Ovary (tissue), 7 donors: ENCODE measurements at regions not wholly inside any gene's neighbourhood (a gene's known extent, or its start where the extent isn't known, plus 50 kb on each side); places are given as distances from the start of the nearest gene placed in this dataset.

Experiments used
- DNase-seq, 5 donors: peaks; one replicate each; pipeline ENCODE4 v3.0.0-alpha.2; 2019 to 2020
- H3K27ac ChIP-seq, 2 donors: fragments of 200-600 bp; one replicate each; pipeline versions ENCODE4 v1.5.1 to v1.8.0; 2019 to 2022
- H3K27me3 ChIP-seq: fragments of 200-600 bp; one replicate; pipeline ENCODE4 v1.8.0; 2022
- H3K36me3 ChIP-seq: fragments of 200-600 bp; sonication (generic); one replicate; pipeline ENCODE4 v1.5.1; 2019
- H3K4me1 ChIP-seq: one replicate; pipeline ENCODE4 v1.8.1; 2013; ENCODE audit warnings: mild to moderate bottlenecking, moderate library complexity; ENCODE audit not compliant: insufficient read depth
- H3K4me3 ChIP-seq: fragments of 200-600 bp; sonication (generic); one replicate; pipeline ENCODE4 v1.5.1; 2017
- H3K9me3 ChIP-seq, 2 donors: fragments of 200-600 bp in 1 of 2; sonication (generic) in 1 of 2; one replicate each; pipeline versions ENCODE4 v1.5.1 to v1.8.1; 2013 to 2019; ENCODE audit warnings: mild to moderate bottlenecking in 1 of 2, moderate library complexity in 1 of 2
- CTCF ChIP-seq, 3 donors: fragments of 450-650 bp in 2 of 3; fragments of 200-600 bp in 1 of 3; IDR thresholded peaks; one replicate each; pipeline versions ENCODE4 v1.5.1 to v1.8.0; 2016 to 2022; ENCODE audit warnings: antibody characterized with exemption in 3 of 3, mild to moderate bottlenecking in 1 of 3
- EP300 ChIP-seq: sonication (generic); formaldehyde crosslinking; IDR thresholded peaks from one replicate; pipeline ENCODE4 v1.6.1; 2017; ENCODE audit warnings: antibody characterized with exemption
- POLR2A ChIP-seq: fragments of 450-650 bp; IDR thresholded peaks from one replicate; pipeline ENCODE4 v1.6.1; 2017; ENCODE audit warnings: antibody characterized with exemption, mild to moderate bottlenecking, moderate library complexity
- WGBS, 3 donors: extraction: QIAGEN DNeasy Blood & Tissue Kit in 1 of 3; methylation state at CpG; one replicate each; pipeline versions ENCODE4 v1.1.5 to v1.1.7; 2013 to 2017; 5-methylcytosine and 5-hydroxymethylcytosine counted together
- intact Hi-C, 4 donors: fragments of 100-400 bp; cut with DNase I; formaldehyde crosslinking; loops; one replicate each; pipeline versions ENCODE4 v1.11.0 to v1.15.1; 2022 to 2023
- donor health status: DM: no; HTN: no; CAD: no; lungs with moderate emphysema.
- donor health status: DM: no; HTN: no; CAD: no.
- donor health status: Bipolar disorder and iron deficiency.
- donor health status: DM: no; HTN: no; CAD: no.
- donor health status: DM: yes; HTN: yes; CAD: no.

GRCh38 chr12:107396991-107397390, 288.6 kb upstream of the PWP1 start:
- WGBS, 3 donors, result 49 to 57% (median 56%) methylated on average over 7 of the region's 7 CpGs
- H3K27ac ChIP-seq, result no peak overlapping the region
- H3K4me3 ChIP-seq, result no peak overlapping the region
- H3K9me3 ChIP-seq, result no peaks in the 10 kb centered on the region
- DNase-seq, result no peak
- H3K27me3 ChIP-seq, result no peaks in the 10 kb centered on the region
- intact Hi-C loops, result no loop called here
- no peaks in the 10 kb centered on the region for H3K36me3 ChIP-seq
- no peaks in the 10 kb centered on the region for H3K4me1 ChIP-seq
- TF ChIP-seq CTCF (IDR thresholded peaks at IDR 0.05) (no peak), POLR2A (no peak), EP300 (no peak)

- no peak for TF ChIP-seq EP300
- TF ChIP-seq POLR2A, result no peak
- TF ChIP-seq CTCF (IDR thresholded peaks at IDR 0.05), result no peak
- WGBS, 3 donors, result 32 to 52% (median 32%) methylated on average over 11 of the region's 11 CpGs
- H3K4me3 ChIP-seq, result no peak overlapping the region
Observed at GRCh38 chr12:107397890-107398500, 287.6 kb upstream of the PWP1 start.

GRCh38 chr12:107399046-107399445, 286.6 kb upstream of the PWP1 start:
- H3K9me3 ChIP-seq, result no peaks in the 10 kb centered on the region
- DNase-seq, result no peak
- no peaks in the 10 kb centered on the region for H3K4me1 ChIP-seq
- no peak overlapping the region for H3K4me3 ChIP-seq
- no peaks in the 10 kb centered on the region for H3K36me3 ChIP-seq
- TF ChIP-seq EP300 (no peak), CTCF (IDR thresholded peaks at IDR 0.05) (no peak), POLR2A (no peak)
- intact Hi-C loops, result no loop called here
- no peaks in the 10 kb centered on the region for H3K27me3 ChIP-seq
- 66 to 76% (median 69%) methylated on average over 5 of the region's 5 CpGs for WGBS, 3 donors
- H3K27ac ChIP-seq, result no peak overlapping the region

More at GRCh38 chr12:107397890-107398500, 287.6 kb upstream of the PWP1 start:
- Histone ChIP-seq H3K4me1 (no peaks in the 10 kb centered on the region), H3K36me3 (no peaks in the 10 kb centered on the region), H3K27me3 (no peaks in the 10 kb centered on the region), H3K27ac (no peak overlapping the region), H3K9me3 (no peaks in the 10 kb centered on the region)
- DNase-seq, result no peak
- intact Hi-C loops, result no loop called here

- DNase-seq, result no peak
- no peak overlapping the region for H3K27ac ChIP-seq
- WGBS, 3 donors, result 78 to 84% (median 79%) methylated on average over 14 of the region's 14 CpGs
- H3K36me3 ChIP-seq, result no peaks in the 10 kb centered on the region
- no peaks in the 10 kb centered on the region for H3K27me3 ChIP-seq
- no peaks in the 10 kb centered on the region for H3K9me3 ChIP-seq
- intact Hi-C loops, result no loop called here
- no peaks in the 10 kb centered on the region for H3K4me1 ChIP-seq
- no peak overlapping the region for H3K4me3 ChIP-seq
- TF ChIP-seq POLR2A, result no peak
- TF ChIP-seq EP300, result no peak
Observed at GRCh38 chr12:107400686-107401447, 284.7 kb upstream of the PWP1 start.
